OCI-LY3 (cell line): ENCODE measurements at regions not wholly inside any gene's neighbourhood (a gene's known extent, or its start where the extent isn't known, plus 50 kb on each side); places are given as distances from the start of the nearest gene placed in this dataset.

Experiments used
- H2AFZ ChIP-seq: fragments of 200-600, 300-600 bp; shearing (Covaris generic); 2 replicates; pipeline ENCODE4 v1.6.0; 2014; ENCODE audit warnings: antibody characterized with exemption, low read depth, low read length
- H3K27ac ChIP-seq: fragments of 200-600, 300-600 bp; sonication (generic); 2 replicates; pipeline ENCODE4 v1.5.1; 2014; ENCODE audit warnings: mild to moderate bottlenecking, low read length, moderate library complexity, mixed read lengths
- H3K27me3 ChIP-seq: fragments of 200-600, 300-600 bp; sonication (generic); 2 replicates; pipeline ENCODE4 v1.6.1; 2014; ENCODE audit warnings: low read depth, low read length, mixed read lengths
- H3K36me3 ChIP-seq: fragments of 200-600, 300-600 bp; sonication (generic); replicated peaks from 2 replicates; pipeline ENCODE3; 2014; ENCODE audit warnings: low read depth, low read length, mixed read lengths
- H3K4me1 ChIP-seq: fragments of 300-600, 200-600 bp; sonication (generic); 2 replicates; pipeline ENCODE4 v1.6.1; 2014; ENCODE audit warnings: low read length, mixed read lengths
- H3K4me2 ChIP-seq: fragments of 200-600, 300-600 bp; sonication (generic); 2 replicates; pipeline ENCODE4 v1.6.1; 2014; ENCODE audit warnings: low read length, mixed read lengths
- H3K4me3 ChIP-seq: fragments of 300-600, 200-600 bp; sonication (generic); 2 replicates; pipeline ENCODE4 v1.5.1; 2014; ENCODE audit warnings: antibody characterized with exemption, mild to moderate bottlenecking, low read length, moderate library complexity
- H3K79me2 ChIP-seq: fragments of 300-600, 200-600 bp; shearing (Covaris generic); 2 replicates; pipeline ENCODE4 v1.6.1; 2014; ENCODE audit warnings: mild to moderate bottlenecking, low read length, mixed read lengths
- H3K9ac ChIP-seq: fragments of 300-600, 200-600 bp; shearing (Covaris generic); 2 replicates; pipeline ENCODE4 v1.6.0; 2014; ENCODE audit warnings: mild to moderate bottlenecking, low read length, moderate library complexity
- H3K9me3 ChIP-seq: fragments of 200-600, 300-600 bp; shearing (Covaris generic); 2 replicates; pipeline ENCODE4 v1.6.1; 2014; ENCODE audit warnings: low read length, mixed read lengths; ENCODE audit not compliant: insufficient read depth
- H4K20me1 ChIP-seq: fragments of 200-600, 300-600 bp; sonication (generic); 2 replicates; pipeline ENCODE4 v1.6.1; 2016; ENCODE audit warnings: low read length, mixed read lengths; ENCODE audit not compliant: insufficient read depth
- CTCF ChIP-seq: fragments of 200-600, 300-600 bp; sonication (generic); IDR thresholded peaks from 2 replicates; pipeline ENCODE4 v1.5.1; 2014; ENCODE audit warnings: antibody characterized with exemption, low read length, low read depth
- EZH2phosphoT487 ChIP-seq: fragments of 200-600 bp; shearing (Covaris generic); IDR thresholded peaks from 2 replicates; pipeline ENCODE4 v1.6.1; 2018; ENCODE audit warnings: antibody characterized with exemption, mixed run types, low read depth

DNA sequence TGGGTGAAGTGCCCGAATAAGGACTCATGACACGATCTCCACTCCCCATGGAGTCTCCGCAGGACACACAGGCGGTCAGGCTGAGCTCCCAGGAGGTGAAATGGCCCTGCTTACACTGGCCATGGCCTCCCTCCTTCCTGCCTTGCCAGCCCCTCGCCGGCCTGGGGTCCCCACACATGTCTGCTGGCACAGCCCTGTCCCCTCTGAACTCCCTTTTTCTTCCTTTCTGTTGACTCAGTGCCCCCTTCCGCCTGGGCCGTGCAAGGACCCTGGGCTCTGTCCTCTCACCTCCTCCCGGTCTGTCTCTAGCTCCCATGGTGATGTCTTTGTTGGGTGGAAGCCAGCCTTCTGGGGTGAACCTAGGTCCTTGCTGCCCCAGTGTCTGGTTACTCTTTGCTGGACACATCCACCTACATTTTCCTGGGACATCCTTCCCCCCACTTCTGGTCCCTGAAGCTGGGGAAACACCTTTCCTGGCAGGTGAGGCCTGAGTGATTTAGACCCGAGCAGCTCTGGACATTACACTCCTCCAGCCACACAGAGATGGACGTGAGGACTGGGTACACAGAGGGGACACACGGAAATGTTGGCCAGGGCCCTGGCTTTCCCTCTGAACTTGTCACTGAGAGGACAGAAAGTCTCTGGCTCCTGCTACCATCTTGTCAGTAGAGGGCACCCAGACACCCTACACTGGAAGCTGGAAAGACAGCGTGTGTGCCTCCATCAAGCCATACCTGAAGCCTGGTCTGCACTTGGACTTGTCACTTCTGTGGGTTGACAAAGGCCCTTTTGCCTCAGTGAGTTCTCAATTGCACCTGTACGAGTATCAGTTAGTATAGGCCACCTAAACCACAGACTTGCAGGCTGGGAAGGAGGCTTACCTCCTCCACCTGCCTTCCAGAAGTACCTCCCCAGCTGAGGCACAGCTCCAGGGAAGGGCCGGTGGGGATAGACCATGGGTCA is 864.3 kb downstream of the TBC1D22A start:
- Histone ChIP-seq H3K27ac (no peak overlapping the region), H2AFZ (no peak overlapping the region), H3K36me3 (no peaks in the 10 kb centered on the region), H3K4me2 (no peak overlapping the region), H3K9me3 (0 out of 2 replicates have a peak, but pooled peaks cover 5% of the 10 kb centered on the region), H4K20me1 (no peaks in the 10 kb centered on the region), H3K4me1 (no peaks in the 10 kb centered on the region), H3K27me3 (no peaks in the 10 kb centered on the region), H3K9ac (no peak overlapping the region), H3K79me2 (no peaks in the 10 kb centered on the region), H3K4me3 (no peak overlapping the region)
- no peak for TF ChIP-seq EZH2phosphoT487
- peak; percentile 24 for TF ChIP-seq CTCF

GRCh38 chr22:47625531-47626427 is 863.3 kb downstream of the TBC1D22A start:
- H3K9me3 ChIP-seq, result 0 out of 2 replicates have a peak, but pooled peaks cover 5% of the 10 kb centered on the region
- no peaks in the 10 kb centered on the region for H3K27me3 ChIP-seq

DNA sequence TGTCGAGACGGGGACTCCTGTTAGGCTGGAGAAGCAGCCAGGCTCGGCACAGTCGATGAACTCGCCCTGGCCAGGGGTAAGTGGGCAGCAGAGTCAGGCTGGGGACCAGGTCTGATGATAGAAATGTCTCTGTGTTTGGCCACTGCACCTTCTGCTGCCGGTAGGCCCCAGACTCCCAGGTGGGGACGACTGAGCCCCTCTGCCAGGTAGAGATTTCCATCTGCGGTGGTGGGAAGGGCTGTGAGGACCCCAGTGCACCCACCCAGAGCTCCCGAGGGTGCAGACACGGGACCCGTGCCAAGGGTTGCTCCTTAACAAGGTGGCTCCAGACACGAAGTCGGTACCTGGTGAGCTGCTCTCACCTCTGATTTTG is 862.5 kb downstream of the TBC1D22A start:
- H3K36me3 ChIP-seq, result no peaks in the 10 kb centered on the region
- TF ChIP-seq CTCF, result no peak
- TF ChIP-seq EZH2phosphoT487, result no peak
- no peak overlapping the region for H3K4me2 ChIP-seq
- H3K4me1 ChIP-seq, result no peaks in the 10 kb centered on the region
- H3K27ac ChIP-seq, result no peak overlapping the region
- no peak overlapping the region for H2AFZ ChIP-seq
- H4K20me1 ChIP-seq, result no peaks in the 10 kb centered on the region
- H3K9me3 ChIP-seq, result 0 out of 2 replicates have a peak, but pooled peaks cover 5% of the 10 kb centered on the region
- no peak overlapping the region for H3K4me3 ChIP-seq
- H3K9ac ChIP-seq, result no peak overlapping the region
- H3K79me2 ChIP-seq, result no peaks in the 10 kb centered on the region
- H3K27me3 ChIP-seq, result no peaks in the 10 kb centered on the region

More at GRCh38 chr22:47625531-47626427, 863.3 kb downstream of the TBC1D22A start:
- TF ChIP-seq CTCF (no peak), EZH2phosphoT487 (no peak)
- no peak overlapping the region for H3K9ac ChIP-seq
- H3K4me3 ChIP-seq, result no peak overlapping the region
- no peak overlapping the region for H3K27ac ChIP-seq
- no peaks in the 10 kb centered on the region for H3K4me1 ChIP-seq
- H3K79me2 ChIP-seq, result no peaks in the 10 kb centered on the region
- no peak overlapping the region for H3K4me2 ChIP-seq
- H4K20me1 ChIP-seq, result no peaks in the 10 kb centered on the region
- no peak overlapping the region for H2AFZ ChIP-seq
- no peaks in the 10 kb centered on the region for H3K36me3 ChIP-seq
